OCI-LY3 (cell line): ENCODE measurements at regions not wholly inside any gene's neighbourhood (a gene's known extent, or its start where the extent isn't known, plus 50 kb on each side); places are given as distances from the start of the nearest gene placed in this dataset.
A peak's percentile ranks its signal among the peaks of the same experiment; 100 is the strongest.

ENCODE experiments used
- H2AFZ ChIP-seq: fragments of 200-600, 300-600 bp; shearing (Covaris generic); 2 replicates; pipeline ENCODE4 v1.6.0; 2014; ENCODE audit warnings: antibody characterized with exemption, low read depth, low read length
- H3K27ac ChIP-seq: fragments of 200-600, 300-600 bp; sonication (generic); 2 replicates; pipeline ENCODE4 v1.5.1; 2014; ENCODE audit warnings: mild to moderate bottlenecking, low read length, moderate library complexity, mixed read lengths
- H3K27me3 ChIP-seq: fragments of 200-600, 300-600 bp; sonication (generic); 2 replicates; pipeline ENCODE4 v1.6.1; 2014; ENCODE audit warnings: low read depth, low read length, mixed read lengths
- H3K36me3 ChIP-seq: fragments of 200-600, 300-600 bp; sonication (generic); replicated peaks from 2 replicates; pipeline ENCODE3; 2014; ENCODE audit warnings: low read depth, low read length, mixed read lengths
- H3K4me1 ChIP-seq: fragments of 300-600, 200-600 bp; sonication (generic); 2 replicates; pipeline ENCODE4 v1.6.1; 2014; ENCODE audit warnings: low read length, mixed read lengths
- H3K4me2 ChIP-seq: fragments of 200-600, 300-600 bp; sonication (generic); 2 replicates; pipeline ENCODE4 v1.6.1; 2014; ENCODE audit warnings: low read length, mixed read lengths
- H3K4me3 ChIP-seq: fragments of 300-600, 200-600 bp; sonication (generic); 2 replicates; pipeline ENCODE4 v1.5.1; 2014; ENCODE audit warnings: antibody characterized with exemption, mild to moderate bottlenecking, low read length, moderate library complexity
- H3K79me2 ChIP-seq: fragments of 300-600, 200-600 bp; shearing (Covaris generic); 2 replicates; pipeline ENCODE4 v1.6.1; 2014; ENCODE audit warnings: mild to moderate bottlenecking, low read length, mixed read lengths
- H3K9ac ChIP-seq: fragments of 300-600, 200-600 bp; shearing (Covaris generic); 2 replicates; pipeline ENCODE4 v1.6.0; 2014; ENCODE audit warnings: mild to moderate bottlenecking, low read length, moderate library complexity
- H3K9me3 ChIP-seq: fragments of 200-600, 300-600 bp; shearing (Covaris generic); 2 replicates; pipeline ENCODE4 v1.6.1; 2014; ENCODE audit warnings: low read length, mixed read lengths; ENCODE audit not compliant: insufficient read depth
- H4K20me1 ChIP-seq: fragments of 200-600, 300-600 bp; sonication (generic); 2 replicates; pipeline ENCODE4 v1.6.1; 2016; ENCODE audit warnings: low read length, mixed read lengths; ENCODE audit not compliant: insufficient read depth
- CTCF ChIP-seq: fragments of 200-600, 300-600 bp; sonication (generic); IDR thresholded peaks from 2 replicates; pipeline ENCODE4 v1.5.1; 2014; ENCODE audit warnings: antibody characterized with exemption, low read length, low read depth
- EZH2phosphoT487 ChIP-seq: fragments of 200-600 bp; shearing (Covaris generic); IDR thresholded peaks from 2 replicates; pipeline ENCODE4 v1.6.1; 2018; ENCODE audit warnings: antibody characterized with exemption, mixed run types, low read depth

GRCh38 chr13:82747291-82747690 lies 1135.0 kb downstream of the SLITRK1 start:
- Histone ChIP-seq H3K27ac (no peak overlapping the region), H2AFZ (peak overlapping the region; percentile 21; the same call in 1 of the 2 replicates), H3K9me3 (no peaks in the 10 kb centered on the region), H4K20me1 (no peaks in the 10 kb centered on the region), H3K4me3 (no peak overlapping the region), H3K36me3 (no peaks in the 10 kb centered on the region), H3K27me3 (no peaks in the 10 kb centered on the region), H3K79me2 (no peaks in the 10 kb centered on the region), H3K4me1 (peaks cover 19% of the 10 kb centered on the region), H3K9ac (no peak overlapping the region), H3K4me2 (no peak overlapping the region)
- no peak for TF ChIP-seq CTCF
- no peak for TF ChIP-seq EZH2phosphoT487

GRCh38 chr13:82740442-82740841 lies 1141.8 kb downstream of the SLITRK1 start:
- Histone ChIP-seq H3K4me2 (no peak overlapping the region), H2AFZ (no peak overlapping the region), H3K36me3 (no peaks in the 10 kb centered on the region), H3K9me3 (peaks cover 5% of the 10 kb centered on the region; the same call in 1 of the 2 replicates), H3K27ac (no peak overlapping the region), H3K4me1 (peaks cover 9% of the 10 kb centered on the region; the same call in 1 of the 2 replicates), H3K9ac (no peak overlapping the region), H3K79me2 (no peaks in the 10 kb centered on the region), H3K27me3 (no peaks in the 10 kb centered on the region), H3K4me3 (no peak overlapping the region), H4K20me1 (no peaks in the 10 kb centered on the region)
- TF ChIP-seq CTCF (no peak), EZH2phosphoT487 (no peak)

- Histone ChIP-seq H3K79me2 (no peaks in the 10 kb centered on the region), H4K20me1 (no peaks in the 10 kb centered on the region), H3K9ac (no peak overlapping the region), H3K27me3 (no peaks in the 10 kb centered on the region), H3K4me3 (no peak overlapping the region), H2AFZ (no peak overlapping the region), H3K36me3 (no peaks in the 10 kb centered on the region), H3K9me3 (peaks cover 5% of the 10 kb centered on the region; the same call in 1 of the 2 replicates), H3K4me2 (no peak overlapping the region), H3K27ac (no peak overlapping the region), H3K4me1 (0 out of 2 replicates have a peak, but pooled peaks cover 6% of the 10 kb centered on the region)
- TF ChIP-seq CTCF, result peak; percentile 56
- TF ChIP-seq EZH2phosphoT487, result no peak
Observed at GRCh38 chr13:82739881-82740280, 1142.4 kb downstream of the SLITRK1 start.

- Histone ChIP-seq H3K27ac (no peak overlapping the region), H3K4me1 (no peaks in the 10 kb centered on the region), H3K9me3 (no peaks in the 10 kb centered on the region), H3K79me2 (no peaks in the 10 kb centered on the region), H3K4me2 (no peak overlapping the region), H3K4me3 (no peak overlapping the region), H3K27me3 (no peaks in the 10 kb centered on the region), H2AFZ (no peak overlapping the region), H3K36me3 (no peaks in the 10 kb centered on the region), H4K20me1 (no peaks in the 10 kb centered on the region), H3K9ac (no peak overlapping the region)
- TF ChIP-seq EZH2phosphoT487 (no peak), CTCF (no peak)
Observed at GRCh38 chr13:82729401-82729800, 1152.9 kb downstream of the SLITRK1 start.
